GM18502 (cell line): ENCODE measurements at regions not wholly inside any gene's neighbourhood (a gene's known extent, or its start where the extent isn't known, plus 50 kb on each side); places are given as distances from the start of the nearest gene placed in this dataset.
"Not testable (repeated sequence)": the region's sequence is repeated elsewhere in the genome, so short reads cannot be mapped to it uniquely, and the experiment has no call there.

Experiments used
- ATAC-seq: cut with Tn5 transposase; IDR thresholded peaks from one replicate; pipeline ENCODE4 v1.9.1; 2021; ENCODE audit warnings: mild to moderate bottlenecking; ENCODE audit not compliant: unreplicated experiment, poor library complexity

- ATAC-seq, result no peak
Observed at GRCh38 chr5:121572061-121572460, 279.6 kb upstream of the FTMT start.

- ATAC-seq, result no peak
Observed at GRCh38 chr5:121573721-121574382, 277.8 kb upstream of the FTMT start.

GRCh38 chr5:121581588-121581987 lies 270.1 kb upstream of the FTMT start:
- ATAC-seq, result no peak

- no peak for ATAC-seq
Observed at GRCh38 chr5:121596882-121597281, 254.8 kb upstream of the FTMT start.

GRCh38 chr5:121608826-121609225 lies 242.9 kb upstream of the FTMT start:
- no peak for ATAC-seq

- ATAC-seq, result no peak
Observed at GRCh38 chr5:121624035-121624434, 227.6 kb upstream of the FTMT start.

GRCh38 chr5:121628783-121629182 lies 222.9 kb upstream of the FTMT start:
- ATAC-seq, result no peak

- no peak for ATAC-seq
Observed at GRCh38 chr5:121630402-121630801, 221.3 kb upstream of the FTMT start.

DNA sequence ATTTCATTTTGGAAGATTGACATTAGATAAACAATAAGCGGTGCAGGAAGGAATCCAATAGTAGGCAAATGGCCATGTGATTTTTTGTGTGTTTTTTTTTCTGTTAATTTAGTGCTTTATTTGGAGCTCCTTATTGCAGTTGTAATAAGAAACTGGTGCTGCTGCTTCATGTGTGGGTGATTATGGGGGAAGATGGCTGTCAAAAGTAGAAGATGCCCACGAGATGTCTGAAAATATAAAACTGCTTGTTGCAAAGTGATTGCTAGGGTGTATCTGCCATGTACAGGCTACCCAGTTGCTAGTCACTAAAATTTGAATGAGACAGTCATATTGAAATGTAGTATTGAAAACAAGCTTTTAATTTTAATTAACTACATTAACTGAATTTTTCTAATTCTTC lies 216.7 kb upstream of the FTMT start:
- ATAC-seq, result no peak

GRCh38 chr5:121638126-121638525 lies 213.6 kb upstream of the FTMT start:
- ATAC-seq, result no peak

DNA sequence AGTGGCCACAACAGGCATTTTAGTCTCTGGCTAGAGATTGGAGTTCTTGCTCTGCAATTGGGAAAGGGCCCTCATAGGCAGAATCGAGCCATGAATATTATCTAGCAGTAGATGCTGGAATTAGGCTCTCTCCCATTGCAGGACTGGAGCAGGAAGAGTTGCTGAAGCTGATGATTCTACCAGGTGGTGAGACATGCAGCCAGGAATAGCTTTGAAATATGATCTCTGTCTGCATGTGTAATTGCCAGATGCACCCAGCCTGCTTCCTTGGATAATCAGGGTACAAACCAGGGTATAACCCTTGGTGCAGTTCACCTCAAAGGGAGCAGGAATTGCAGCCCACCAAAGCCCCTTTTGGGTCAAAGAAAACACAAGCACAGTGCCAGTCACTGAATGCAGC lies 211.4 kb upstream of the FTMT start:
- ATAC-seq, result no peak

- ATAC-seq, result no peak
Observed at GRCh38 chr5:121658221-121658620, 193.5 kb upstream of the FTMT start.

- ATAC-seq, result no peak
Observed at GRCh38 chr5:121660142-121660541, 191.5 kb upstream of the FTMT start.

DNA sequence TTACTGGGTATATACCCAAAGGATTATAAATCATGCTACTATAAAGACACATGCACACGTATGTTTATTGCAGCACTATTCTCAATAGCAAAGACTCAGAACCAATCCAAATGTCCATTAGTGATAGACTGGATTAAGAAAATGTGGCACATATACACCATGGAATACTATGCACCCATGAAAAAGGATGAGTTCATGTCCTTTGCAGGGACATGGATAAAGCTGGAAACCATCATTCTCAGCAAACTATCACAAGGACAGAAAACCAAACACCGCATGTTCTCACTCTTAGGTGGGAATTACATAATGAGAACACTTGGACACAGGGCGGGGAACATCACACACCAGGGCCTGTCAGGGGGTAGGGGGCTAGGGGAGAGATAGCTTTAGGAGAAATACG lies 186.1 kb upstream of the FTMT start:
- not testable (repeated sequence) for ATAC-seq

- ATAC-seq, result no peak
Observed at GRCh38 chr5:121667292-121667691, 184.4 kb upstream of the FTMT start.

DNA sequence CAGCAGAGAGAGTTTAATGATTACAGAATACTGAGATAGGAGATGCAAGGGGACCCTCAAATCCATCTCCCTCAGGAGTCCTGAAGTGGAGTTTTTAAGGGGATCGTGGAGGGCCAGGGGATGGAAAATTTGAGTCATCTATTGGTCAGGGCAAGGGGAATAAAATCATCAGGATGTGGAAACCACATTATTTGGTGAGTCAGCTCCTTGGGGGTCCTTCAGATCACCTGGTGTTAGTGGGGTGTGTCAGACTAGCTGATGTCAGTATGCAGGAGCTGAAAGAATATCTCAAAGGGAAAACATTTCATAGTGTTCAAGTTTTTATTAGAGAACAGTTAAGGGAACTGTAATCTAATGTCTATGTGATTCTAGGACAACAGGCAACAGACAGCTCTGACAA lies 183.0 kb upstream of the FTMT start:
- no peak for ATAC-seq

DNA sequence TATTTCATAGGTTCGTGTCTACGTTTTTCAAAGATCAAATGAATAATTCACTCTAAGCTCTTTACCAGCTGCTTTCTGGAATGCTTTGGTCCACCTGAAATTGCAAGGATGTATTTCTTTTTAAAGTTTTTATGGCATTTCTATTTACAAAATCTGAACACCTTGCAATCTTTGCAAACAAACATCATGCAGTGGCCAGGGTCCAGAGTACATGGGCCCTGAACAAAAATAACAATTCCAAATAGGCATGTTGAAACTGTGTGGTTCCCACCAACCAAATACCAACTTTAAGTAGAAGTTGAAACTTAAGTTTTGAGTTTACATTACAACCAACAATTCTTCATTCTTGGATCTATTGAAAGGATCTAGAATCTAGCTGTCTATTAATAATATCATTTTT lies 180.1 kb upstream of the FTMT start:
- ATAC-seq, result no peak

GRCh38 chr5:121675924-121676323 lies 175.8 kb upstream of the FTMT start:
- no peak for ATAC-seq

- no peak for ATAC-seq
Observed at GRCh38 chr5:121681229-121681855, 170.3 kb upstream of the FTMT start.

- ATAC-seq, result no peak
Observed at GRCh38 chr5:121688126-121688525, 163.6 kb upstream of the FTMT start.

DNA sequence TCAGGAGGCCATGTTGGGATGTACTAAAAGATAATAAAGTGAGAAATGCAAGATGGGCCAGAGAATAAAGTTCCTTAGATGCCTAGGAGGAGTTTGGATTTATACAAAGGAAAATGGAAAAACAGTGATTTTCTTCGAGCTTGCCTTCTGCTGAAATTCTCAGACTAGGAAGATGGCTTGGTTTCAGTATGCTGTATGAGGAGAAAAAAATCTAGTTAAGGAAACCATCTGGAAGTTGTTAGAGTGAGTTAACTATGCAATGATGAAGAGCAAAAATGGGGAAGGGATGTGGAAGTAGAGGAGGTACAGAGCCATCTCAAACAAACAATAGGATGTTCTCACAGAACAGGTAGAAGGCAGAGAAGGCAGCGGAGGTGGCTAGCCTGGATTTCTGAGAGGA lies 162.9 kb upstream of the FTMT start:
- no peak for ATAC-seq

- ATAC-seq, result no peak
Observed at GRCh38 chr5:121691478-121691877, 160.2 kb upstream of the FTMT start.
